ENCODE measurements at regions not wholly inside any gene's neighbourhood (a gene's known extent, or its start where the extent isn't known, plus 50 kb on each side); places are given as distances from the start of the nearest gene placed in this dataset.

GRCh38 chr6:148214667-148215066 lies 128.0 kb upstream of the SASH1 start:
- ATAC-seq (ENCODE audit: low read depth) (no peak), DNase-seq (no peak)
- CTCF ChIA-PET, result no interaction called here
- Histone ChIP-seq H2AFZ (replicated peaks; ENCODE audit: low read length, poor library complexity) (no peak overlapping the region), H2BK15ac (ENCODE audit: low read depth, low read length) (no peak overlapping the region), H3K79me1 (ENCODE audit: low read depth in 1 of 2, low read length in 2 of 2) (no peaks in the 10 kb centered on the region), H3K4me2 (ENCODE audit: low read depth, low read length) (no peak overlapping the region), H2BK5ac (ENCODE audit: low read depth, low read length, poor library complexity, severe bottlenecking) (no peak overlapping the region), H3K9me3 (ENCODE audit: control insufficient read depth, insufficient read depth, low read length) (no peaks in the 10 kb centered on the region), H2AK5ac (ENCODE audit: low read depth, low read length) (no peak overlapping the region), H2BK120ac (ENCODE audit: low read depth, low read length) (no peak overlapping the region), H4K5ac (ENCODE audit: low read depth, low read length) (no peak overlapping the region), H3K9me1 (ENCODE audit: insufficient read depth, low read length) (no peaks in the 10 kb centered on the region), H3K56ac (ENCODE audit: extremely low read depth, insufficient read depth, low read length) (no peak overlapping the region), H3K27ac (ENCODE audit: insufficient read depth, low read length) (no peak overlapping the region), H3K23ac (ENCODE audit: low read depth, low read length) (no peak overlapping the region), H3K36me3 (ENCODE audit: control insufficient read depth, insufficient read depth, low read length) (no peaks in the 10 kb centered on the region), H3K9ac (ENCODE audit: low read depth, low read length) (no peak overlapping the region), H3K27me3 (ENCODE audit: control insufficient read depth, insufficient read depth, low read length) (peaks cover 8% of the 10 kb centered on the region), H3K18ac (ENCODE audit: low read depth, low read length) (no peak overlapping the region), H3K4ac (ENCODE audit: low read depth, low read length) (no peak overlapping the region), H4K8ac (ENCODE audit: low read depth in 2 of 2, low read length in 2 of 2) (no peak overlapping the region), H4K91ac (ENCODE audit: insufficient read depth, low read depth, low read length) (no peak overlapping the region), H4K20me1 (ENCODE audit: insufficient read depth, low read length) (no peaks in the 10 kb centered on the region), H2BK20ac (ENCODE audit: low read depth, low read length) (no peak overlapping the region), H3K4me1 (ENCODE audit: control insufficient read depth, insufficient read depth, low read length) (peaks cover 6% of the 10 kb centered on the region), H3K4me3 (ENCODE audit: insufficient read depth, low read depth, low read length) (no peak overlapping the region), H2AK9ac (replicated peaks; ENCODE audit: low read depth, low read length, poor library complexity) (no peak overlapping the region), H3K14ac (replicated peaks; ENCODE audit: low read depth, low read length) (no peak overlapping the region)
- POLR2A ChIA-PET (ENCODE audit: unreplicated experiment), result no interaction called here
- TF ChIP-seq NFE2L2 (IDR thresholded peaks at IDR 0.05; ENCODE audit: low read depth, low read length) (no peak), BHLHE40 (IDR thresholded peaks at IDR 0.05; ENCODE audit: low read depth, low read length) (no peak), CHD1 (IDR thresholded peaks at IDR 0.05; ENCODE audit: low read depth, low read length) (no peak), MXI1 (IDR thresholded peaks at IDR 0.05; ENCODE audit: borderline replicate concordance, low read depth, low read length) (no peak), CTCF (conservative IDR thresholded peaks at IDR 0.05; ENCODE audit: low read depth, low read length) (no peak), CEBPB (IDR thresholded peaks at IDR 0.05; ENCODE audit: low read depth, low read length) (no peak), SMC3 (IDR thresholded peaks at IDR 0.05; ENCODE audit: low read depth, low read length) (no peak), RFX5 (IDR thresholded peaks at IDR 0.05; ENCODE audit: low read depth, low read length) (no peak), FOS (IDR thresholded peaks at IDR 0.05; ENCODE audit: low read depth, low read length) (no peak), MAZ (IDR thresholded peaks at IDR 0.05; ENCODE audit: borderline replicate concordance, low read depth, low read length) (no peak), RAD21 (IDR thresholded peaks at IDR 0.05; ENCODE audit: low read length) (no peak), POLR2A (IDR thresholded peaks at IDR 0.05; ENCODE audit: low read depth, low read length) (no peak), USF2 (IDR thresholded peaks at IDR 0.05; ENCODE audit: low read depth, low read length) (no peak), MAFK (IDR thresholded peaks at IDR 0.05; ENCODE audit: low read depth, low read length) (no peak)
- BruUV-seq (replicated peaks), result no TSS peak
- in situ Hi-C loops (cut with MboI; ENCODE audit: low sequenced_read_pairs) (no loop called here), dilution Hi-C loops (cut with HindIII; ENCODE audit: low sequenced_read_pairs, unreplicated experiment) (no loop called here), intact Hi-C loops (cut with micrococcal nuclease) (no loop called here)
- WGBS, 2 experiments (ENCODE audit: extremely low coverage in 2 of 2, insufficient read length in 1 of 2), result 100% methylated on average over 1 of the region's 5 CpGs; no CpG with 5 or more reads in 1 of the 2 experiments

All from IMR-90 (cell line).